ENCODE measurements at regions not wholly inside any gene's neighbourhood (a gene's known extent, or its start where the extent isn't known, plus 50 kb on each side); places are given as distances from the start of the nearest gene placed in this dataset.

DNA sequence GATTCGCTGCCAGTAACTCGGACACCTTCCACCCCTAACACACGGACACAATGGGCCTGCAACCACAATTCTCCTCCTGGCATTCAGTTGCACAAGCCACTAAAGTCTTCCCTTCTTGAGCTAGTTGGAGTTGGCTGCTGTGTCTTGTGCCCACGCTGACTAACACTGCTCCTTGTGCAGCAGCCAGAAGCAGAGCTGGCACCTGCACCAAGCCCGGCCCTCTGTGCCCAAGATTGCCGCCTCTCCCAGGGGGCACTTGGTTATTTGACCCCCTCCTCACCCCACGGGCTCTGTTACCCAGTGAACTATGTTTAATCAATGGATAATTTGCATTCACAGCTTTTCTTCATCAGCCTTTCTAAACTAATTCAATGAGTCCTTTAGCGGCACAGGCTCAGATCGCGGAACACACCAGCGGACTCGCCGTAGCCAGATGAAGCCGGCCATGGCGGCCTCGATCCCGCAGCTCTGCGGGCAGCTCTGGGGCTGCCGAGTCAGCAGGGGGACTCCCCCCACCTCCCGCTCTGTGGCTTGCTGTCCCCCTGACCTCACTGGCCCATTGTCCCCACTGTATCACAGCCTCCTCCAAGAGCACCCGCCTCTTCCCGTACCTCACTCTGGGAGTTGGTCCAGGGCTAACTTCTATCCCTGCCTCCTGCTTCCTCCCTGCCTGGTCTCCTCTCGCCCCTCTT lies 94.8 kb upstream of the AFDN start:
- no peak for TF ChIP-seq GATA2 (IDR thresholded peaks at IDR 0.05; ENCODE audit: low read depth, low read length)
- TF ChIP-seq GATA3 (IDR thresholded peaks at IDR 0.05; ENCODE audit: low read depth, low read length) = no peak
